ENCODE measurements at regions not wholly inside any gene's neighbourhood (a gene's known extent, or its start where the extent isn't known, plus 50 kb on each side); places are given as distances from the start of the nearest gene placed in this dataset.

DNA sequence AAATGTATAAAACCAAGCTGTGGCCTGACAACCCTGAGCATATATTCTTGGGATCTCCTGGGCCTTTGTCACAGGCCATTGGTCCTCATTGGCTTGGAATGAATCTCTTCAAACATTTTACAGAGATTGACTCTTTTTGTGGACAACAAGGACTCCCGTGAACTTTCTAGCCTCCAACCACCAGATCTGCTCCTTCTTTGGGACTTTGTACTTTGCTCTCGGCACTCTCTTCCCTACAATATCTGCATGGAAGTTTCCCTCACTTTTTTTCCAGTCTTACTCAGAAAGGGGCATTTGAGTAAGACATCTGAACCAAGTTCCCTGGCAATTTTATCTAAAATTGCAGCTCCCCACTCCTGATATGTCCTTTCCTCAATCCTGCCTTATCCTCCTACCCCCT lies 158.8 kb downstream of the PHLDA1 start (continued):
- no peak for TF ChIP-seq GATA4 (IDR thresholded peaks at IDR 0.05; ENCODE audit: borderline replicate concordance, low read depth)
- TF ChIP-seq, protein P1, sequence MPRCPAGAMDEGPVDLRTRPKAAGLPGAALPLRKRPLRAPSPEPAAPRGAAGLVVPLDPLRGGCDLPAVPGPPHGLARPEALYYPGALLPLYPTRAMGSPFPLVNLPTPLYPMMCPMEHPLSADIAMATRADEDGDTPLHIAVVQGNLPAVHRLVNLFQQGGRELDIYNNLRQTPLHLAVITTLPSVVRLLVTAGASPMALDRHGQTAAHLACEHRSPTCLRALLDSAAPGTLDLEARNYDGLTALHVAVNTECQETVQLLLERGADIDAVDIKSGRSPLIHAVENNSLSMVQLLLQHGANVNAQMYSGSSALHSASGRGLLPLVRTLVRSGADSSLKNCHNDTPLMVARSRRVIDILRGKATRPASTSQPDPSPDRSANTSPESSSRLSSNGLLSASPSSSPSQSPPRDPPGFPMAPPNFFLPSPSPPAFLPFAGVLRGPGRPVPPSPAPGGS (CRISPR knock-in tag; IDR thresholded peaks at IDR 0.05): no peak
- peak; percentile 73 for TF ChIP-seq RARA (CRISPR knock-in tag; IDR thresholded peaks at IDR 0.05)
- TF ChIP-seq, protein P2, sequence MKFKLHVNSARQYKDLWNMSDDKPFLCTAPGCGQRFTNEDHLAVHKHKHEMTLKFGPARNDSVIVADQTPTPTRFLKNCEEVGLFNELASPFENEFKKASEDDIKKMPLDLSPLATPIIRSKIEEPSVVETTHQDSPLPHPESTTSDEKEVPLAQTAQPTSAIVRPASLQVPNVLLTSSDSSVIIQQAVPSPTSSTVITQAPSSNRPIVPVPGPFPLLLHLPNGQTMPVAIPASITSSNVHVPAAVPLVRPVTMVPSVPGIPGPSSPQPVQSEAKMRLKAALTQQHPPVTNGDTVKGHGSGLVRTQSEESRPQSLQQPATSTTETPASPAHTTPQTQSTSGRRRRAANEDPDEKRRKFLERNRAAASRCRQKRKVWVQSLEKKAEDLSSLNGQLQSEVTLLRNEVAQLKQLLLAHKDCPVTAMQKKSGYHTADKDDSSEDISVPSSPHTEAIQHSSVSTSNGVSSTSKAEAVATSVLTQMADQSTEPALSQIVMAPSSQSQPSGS (CRISPR knock-in tag; IDR thresholded peaks at IDR 0.05): no peak
- TF ChIP-seq, protein P3, sequence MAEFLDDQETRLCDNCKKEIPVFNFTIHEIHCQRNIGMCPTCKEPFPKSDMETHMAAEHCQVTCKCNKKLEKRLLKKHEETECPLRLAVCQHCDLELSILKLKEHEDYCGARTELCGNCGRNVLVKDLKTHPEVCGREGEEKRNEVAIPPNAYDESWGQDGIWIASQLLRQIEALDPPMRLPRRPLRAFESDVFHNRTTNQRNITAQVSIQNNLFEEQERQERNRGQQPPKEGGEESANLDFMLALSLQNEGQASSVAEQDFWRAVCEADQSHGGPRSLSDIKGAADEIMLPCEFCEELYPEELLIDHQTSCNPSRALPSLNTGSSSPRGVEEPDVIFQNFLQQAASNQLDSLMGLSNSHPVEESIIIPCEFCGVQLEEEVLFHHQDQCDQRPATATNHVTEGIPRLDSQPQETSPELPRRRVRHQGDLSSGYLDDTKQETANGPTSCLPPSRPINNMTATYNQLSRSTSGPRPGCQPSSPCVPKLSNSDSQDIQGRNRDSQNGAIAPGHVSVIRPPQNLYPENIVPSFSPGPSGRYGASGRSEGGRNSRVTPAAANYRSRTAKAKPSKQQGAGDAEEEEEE (CRISPR knock-in tag; IDR thresholded peaks at IDR 0.05; ENCODE audit: borderline replicate concordance): no peak
- TF ChIP-seq KLF13 (CRISPR knock-in tag; IDR thresholded peaks at IDR 0.05): no peak
- TF ChIP-seq ZNF562 (CRISPR knock-in tag; IDR thresholded peaks at IDR 0.05; ENCODE audit: borderline replicate concordance): no peak
- TF ChIP-seq TCF12 (IDR thresholded peaks at IDR 0.05): no peak
- TF ChIP-seq TCF12 (CRISPR knock-in tag; IDR thresholded peaks at IDR 0.05): no peak
- TF ChIP-seq ZNF232 (CRISPR knock-in tag; IDR thresholded peaks at IDR 0.05; ENCODE audit: borderline replicate concordance): no peak
- TF ChIP-seq ZNF543 (CRISPR knock-in tag; IDR thresholded peaks at IDR 0.05): no peak
- no peak for TF ChIP-seq YEATS4 (CRISPR knock-in tag; IDR thresholded peaks at IDR 0.05; ENCODE audit: borderline replicate concordance)
- TF ChIP-seq, protein P4, sequence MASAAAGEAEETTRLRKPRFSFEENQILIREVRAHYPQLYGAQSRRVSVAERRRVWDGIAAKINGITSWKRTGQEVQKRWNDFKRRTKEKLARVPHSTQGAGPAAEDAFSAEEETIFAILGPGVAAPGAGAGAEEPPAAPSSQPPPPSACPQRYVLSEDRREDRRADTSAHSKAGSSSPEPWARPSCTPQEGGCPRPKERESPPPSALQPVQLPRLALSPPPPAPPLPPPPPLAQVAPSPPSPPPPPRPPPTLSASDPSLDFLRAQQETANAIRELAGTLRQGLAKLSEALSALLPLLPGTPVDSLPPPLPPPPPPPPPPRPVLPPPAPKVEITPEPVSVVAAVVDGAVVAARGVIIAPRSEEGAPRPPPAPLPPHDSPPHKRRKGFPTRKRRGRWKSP (CRISPR knock-in tag; IDR thresholded peaks at IDR 0.05): no peak
- TF ChIP-seq CHD2 (IDR thresholded peaks at IDR 0.05; ENCODE audit: low read depth, low read length): no peak
- no peak for TF ChIP-seq ZNF772 (CRISPR knock-in tag; IDR thresholded peaks at IDR 0.05)
- TF ChIP-seq, protein P5, sequence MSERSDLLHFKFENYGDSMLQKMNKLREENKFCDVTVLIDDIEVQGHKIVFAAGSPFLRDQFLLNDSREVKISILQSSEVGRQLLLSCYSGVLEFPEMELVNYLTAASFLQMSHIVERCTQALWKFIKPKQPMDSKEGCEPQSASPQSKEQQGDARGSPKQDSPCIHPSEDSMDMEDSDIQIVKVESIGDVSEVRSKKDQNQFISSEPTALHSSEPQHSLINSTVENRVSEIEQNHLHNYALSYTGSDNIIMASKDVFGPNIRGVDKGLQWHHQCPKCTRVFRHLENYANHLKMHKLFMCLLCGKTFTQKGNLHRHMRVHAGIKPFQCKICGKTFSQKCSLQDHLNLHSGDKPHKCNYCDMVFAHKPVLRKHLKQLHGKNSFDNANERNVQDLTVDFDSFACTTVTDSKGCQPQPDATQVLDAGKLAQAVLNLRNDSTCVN (CRISPR knock-in tag; IDR thresholded peaks at IDR 0.05; ENCODE audit: borderline replicate concordance): no peak
- no peak for TF ChIP-seq ZFY (CRISPR knock-in tag; IDR thresholded peaks at IDR 0.05)
- no peak for TF ChIP-seq PTBP1 (IDR thresholded peaks at IDR 0.05; ENCODE audit: low read depth, low read length, poor library complexity, severe bottlenecking)
- peak; percentile 44; the same call in 1 of the 2 replicates for TF ChIP-seq PPARG (CRISPR knock-in tag; conservative IDR thresholded peaks at IDR 0.05)
- no peak for TF ChIP-seq GABPB1 (CRISPR knock-in tag; IDR thresholded peaks at IDR 0.05)
- TF ChIP-seq, protein P6, sequence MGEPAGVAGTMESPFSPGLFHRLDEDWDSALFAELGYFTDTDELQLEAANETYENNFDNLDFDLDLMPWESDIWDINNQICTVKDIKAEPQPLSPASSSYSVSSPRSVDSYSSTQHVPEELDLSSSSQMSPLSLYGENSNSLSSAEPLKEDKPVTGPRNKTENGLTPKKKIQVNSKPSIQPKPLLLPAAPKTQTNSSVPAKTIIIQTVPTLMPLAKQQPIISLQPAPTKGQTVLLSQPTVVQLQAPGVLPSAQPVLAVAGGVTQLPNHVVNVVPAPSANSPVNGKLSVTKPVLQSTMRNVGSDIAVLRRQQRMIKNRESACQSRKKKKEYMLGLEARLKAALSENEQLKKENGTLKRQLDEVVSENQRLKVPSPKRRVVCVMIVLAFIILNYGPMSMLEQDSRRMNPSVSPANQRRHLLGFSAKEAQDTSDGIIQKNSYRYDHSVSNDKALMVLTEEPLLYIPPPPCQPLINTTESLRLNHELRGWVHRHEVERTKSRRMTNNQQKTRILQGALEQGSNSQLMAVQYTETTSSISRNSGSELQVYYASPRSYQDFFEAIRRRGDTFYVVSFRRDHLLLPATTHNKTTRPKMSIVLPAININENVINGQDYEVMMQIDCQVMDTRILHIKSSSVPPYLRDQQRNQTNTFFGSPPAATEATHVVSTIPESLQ (CRISPR knock-in tag; conservative IDR thresholded peaks at IDR 0.05): no peak
- no peak for TF ChIP-seq ZNF136 (CRISPR knock-in tag; IDR thresholded peaks at IDR 0.05; ENCODE audit: low read depth)
- no peak for TF ChIP-seq ONECUT2 (CRISPR knock-in tag; IDR thresholded peaks at IDR 0.05)
- no peak for TF ChIP-seq HNRNPUL1 (IDR thresholded peaks at IDR 0.05; ENCODE audit: low read depth, low read length)
